Epithelial cell of esophagus (primary cell): ENCODE measurements at regions not wholly inside any gene's neighbourhood (a gene's known extent, or its start where the extent isn't known, plus 50 kb on each side); places are given as distances from the start of the nearest gene placed in this dataset.
"Not testable (repeated sequence)": the region's sequence is repeated elsewhere in the genome, so short reads cannot be mapped to it uniquely, and the experiment has no call there.

Experiments
- DNase-seq: peaks from one replicate; pipeline ENCODE4 v3.0.0; 2010; ENCODE audit warnings: low read depth
- H3K4me3 ChIP-seq: 2 replicates; pipeline ENCODE4 v1.5.1; 2011; ENCODE audit warnings: mild to moderate bottlenecking, low read length, control low read depth
- CTCF ChIP-seq: IDR thresholded peaks from 2 replicates; pipeline ENCODE4 v1.5.1; 2011; ENCODE audit warnings: low read depth, mild to moderate bottlenecking, low read length, control low read depth, inconsistent platforms; ENCODE audit not compliant: insufficient read depth; ENCODE audit errors: missing control alignments

- DNase-seq: no peak
- no peak overlapping the region for H3K4me3 ChIP-seq
- TF ChIP-seq CTCF: no peak
Measured at GRCh38 chr2:150119819-150120218, 367.6 kb downstream of the RND3 start.

- not testable (repeated sequence) for H3K4me3 ChIP-seq, DNase-seq
Measured at GRCh38 chr2:150114089-150114488, 373.4 kb downstream of the RND3 start.

GRCh38 chr2:150110548-150110947 lies 376.9 kb downstream of the RND3 start:
- TF ChIP-seq CTCF: no peak
- peak; percentile 39 for DNase-seq
- H3K4me3 ChIP-seq: no peak overlapping the region

GRCh38 chr2:150109912-150110311 lies 377.6 kb downstream of the RND3 start:
- no peak for DNase-seq
- H3K4me3 ChIP-seq: no peak overlapping the region
- TF ChIP-seq CTCF: no peak

- H3K4me3 ChIP-seq: no peak overlapping the region
- DNase-seq: no peak
- TF ChIP-seq CTCF: no peak
Measured at GRCh38 chr2:150109028-150109427, 378.4 kb downstream of the RND3 start.

- DNase-seq: peak; percentile 95
- TF ChIP-seq CTCF: no peak
- no peak overlapping the region for H3K4me3 ChIP-seq
Measured at GRCh38 chr2:150107816-150108215, 379.7 kb downstream of the RND3 start.

- H3K4me3 ChIP-seq: no peak overlapping the region
- DNase-seq: no peak
- TF ChIP-seq CTCF: no peak
Measured at GRCh38 chr2:150107170-150107569, 380.3 kb downstream of the RND3 start.

- H3K4me3 ChIP-seq: no peak overlapping the region
- no peak for DNase-seq
- no peak for TF ChIP-seq CTCF
Measured at GRCh38 chr2:150101947-150102346, 385.5 kb downstream of the RND3 start.
